Liver (tissue), 3 donors: ENCODE measurements at regions not wholly inside any gene's neighbourhood (a gene's known extent, or its start where the extent isn't known, plus 50 kb on each side); places are given as distances from the start of the nearest gene placed in this dataset.

Source experiments
- CTCF ChIP-seq: fragments of 150-350 bp; IDR thresholded peaks from 2 replicates; pipeline ENCODE4 v1.5.1; 2017; ENCODE audit warnings: improper control_type of control experiment, low read depth, low read length; ENCODE audit not compliant: missing input control
- EGR1 ChIP-seq, 2 donors: IDR thresholded peaks; 2 replicates each; pipeline ENCODE4 v1.6.1; 2016 to 2018; ENCODE audit warnings: antibody characterized with exemption in 2 of 2, low read depth in 2 of 2
- FOXA2 ChIP-seq: IDR thresholded peaks from 2 replicates; pipeline ENCODE4 v1.6.1; 2016; ENCODE audit warnings: antibody characterized with exemption
- HNF4A ChIP-seq, 2 donors: conservative IDR thresholded peaks; 2 replicates each; pipeline ENCODE4 v1.6.1; 2016; ENCODE audit warnings: antibody characterized with exemption in 2 of 2, mild to moderate bottlenecking in 2 of 2
- REST ChIP-seq: IDR thresholded peaks from 2 replicates; pipeline ENCODE4 v1.6.1; 2016; ENCODE audit warnings: antibody characterized with exemption, mild to moderate bottlenecking
- YY1 ChIP-seq: IDR thresholded peaks from 2 replicates; pipeline ENCODE4 v1.6.1; 2016; ENCODE audit warnings: antibody characterized with exemption, mild to moderate bottlenecking
- donor health status: healthy.
- donor health status: healthy.

GRCh38 chr10:131789516-131789915, 111.3 kb upstream of the PPP2R2D start:
- TF ChIP-seq CTCF = no peak
- TF ChIP-seq REST = no peak
- TF ChIP-seq YY1 = no peak
- TF ChIP-seq FOXA2 = no peak
- TF ChIP-seq HNF4A (conservative IDR thresholded peaks at IDR 0.05) = no peak
- no peak for TF ChIP-seq EGR1 (IDR thresholded peaks at IDR 0.05; ENCODE audit: low read depth in 2 of 2)
